Mucosa of rectum (tissue), 2 donors: ENCODE measurements at regions not wholly inside any gene's neighbourhood (a gene's known extent, or its start where the extent isn't known, plus 50 kb on each side); places are given as distances from the start of the nearest gene placed in this dataset.

Experiments
- H3K27ac ChIP-seq, 2 donors: one replicate each; pipeline ENCODE4 v1.7.0; 2013; ENCODE audit warnings: inconsistent platforms in 2 of 2, low read depth in 2 of 2, low read length in 2 of 2
- H3K27me3 ChIP-seq, 2 donors: one replicate each; pipeline ENCODE4 v1.7.0; 2013; ENCODE audit warnings: low read length in 2 of 2; ENCODE audit not compliant: control insufficient read depth in 2 of 2, insufficient read depth in 2 of 2
- H3K36me3 ChIP-seq, 2 donors: one replicate each; pipeline ENCODE4 v1.7.0; 2013; ENCODE audit warnings: low read length in 2 of 2; ENCODE audit not compliant: control insufficient read depth in 2 of 2, insufficient read depth in 2 of 2
- H3K4me1 ChIP-seq, 2 donors: one replicate each; pipeline ENCODE4 v1.7.0; 2013; ENCODE audit warnings: low read length in 2 of 2, mild to moderate bottlenecking in 1 of 2; ENCODE audit not compliant: control insufficient read depth in 2 of 2, insufficient read depth in 2 of 2
- H3K4me3 ChIP-seq, 2 donors: one replicate each; pipeline ENCODE4 v1.7.0; 2013; ENCODE audit warnings: low read length in 2 of 2
- H3K9ac ChIP-seq, 2 donors: one replicate each; pipeline ENCODE4 v1.7.0; 2013; ENCODE audit warnings: low read length in 2 of 2, low read depth in 1 of 2, mild to moderate bottlenecking in 1 of 2
- H3K9me3 ChIP-seq, 2 donors: one replicate each; pipeline ENCODE4 v1.7.0; 2013; ENCODE audit warnings: low read length in 2 of 2; ENCODE audit not compliant: control insufficient read depth in 2 of 2
- donor health status: healthy.
- donor health status: Normal muscosa, but diverticular disease.

- H3K27ac ChIP-seq, result no peak overlapping the region
- no peaks in the 10 kb centered on the region for H3K9me3 ChIP-seq
These were observed 71.2 kb downstream of the ADM start for GRCh38 chr11:10376061-10376460.

GRCh38 chr11:10377183-10377582 is 72.3 kb downstream of the ADM start:
- H3K27ac ChIP-seq, result no peak overlapping the region
- H3K36me3 ChIP-seq, result no peaks in the 10 kb centered on the region
- no peak overlapping the region for H3K4me3 ChIP-seq
- H3K4me1 ChIP-seq, result peaks cover 0 to 3% of the 10 kb centered on the region in 2 donors
- H3K27me3 ChIP-seq, result no peaks in the 10 kb centered on the region
- H3K9ac ChIP-seq, result no peak overlapping the region
- H3K9me3 ChIP-seq, result no peaks in the 10 kb centered on the region

More at GRCh38 chr11:10376061-10376460, 71.2 kb downstream of the ADM start:
- no peak overlapping the region for H3K9ac ChIP-seq
- H3K4me3 ChIP-seq, result no peak overlapping the region
- no peaks in the 10 kb centered on the region for H3K36me3 ChIP-seq
- H3K4me1 ChIP-seq, result peaks cover 0 to 3% of the 10 kb centered on the region in 2 donors
- H3K27me3 ChIP-seq, result no peaks in the 10 kb centered on the region

- Histone ChIP-seq H3K27ac (no peak overlapping the region), H3K27me3 (no peaks in the 10 kb centered on the region), H3K9me3 (no peaks in the 10 kb centered on the region), H3K9ac (no peak overlapping the region), H3K4me3 (no peak overlapping the region), H3K4me1 (peaks cover 0 to 3% of the 10 kb centered on the region in 2 donors), H3K36me3 (no peaks in the 10 kb centered on the region)
These were observed 73.5 kb downstream of the ADM start for GRCh38 chr11:10378362-10378761.

- H3K36me3 ChIP-seq, result no peaks in the 10 kb centered on the region
- H3K9ac ChIP-seq, result no peak overlapping the region
- H3K9me3 ChIP-seq, result no peaks in the 10 kb centered on the region
- no peaks in the 10 kb centered on the region for H3K4me1 ChIP-seq
- H3K4me3 ChIP-seq, result no peak overlapping the region
- no peaks in the 10 kb centered on the region for H3K27me3 ChIP-seq
- no peak overlapping the region for H3K27ac ChIP-seq
These were observed 74.1 kb downstream of the ADM start for GRCh38 chr11:10379022-10379421.

GRCh38 chr11:10379426-10379825 is 74.6 kb downstream of the ADM start:
- Histone ChIP-seq H3K36me3 (no peaks in the 10 kb centered on the region), H3K27ac (no peak overlapping the region), H3K9ac (no peak overlapping the region), H3K4me3 (no peak overlapping the region), H3K27me3 (no peaks in the 10 kb centered on the region), H3K4me1 (no peaks in the 10 kb centered on the region), H3K9me3 (no peaks in the 10 kb centered on the region)

GRCh38 chr11:10379871-10380568 is 75.0 kb upstream of the AMPD3 start:
- no peaks in the 10 kb centered on the region for H3K27me3 ChIP-seq
- H3K36me3 ChIP-seq, result no peaks in the 10 kb centered on the region
- no peak overlapping the region for H3K4me3 ChIP-seq
- no peak overlapping the region for H3K9ac ChIP-seq
- no peak overlapping the region for H3K27ac ChIP-seq
- no peaks in the 10 kb centered on the region for H3K4me1 ChIP-seq
- no peaks in the 10 kb centered on the region for H3K9me3 ChIP-seq

- no peaks in the 10 kb centered on the region for H3K9me3 ChIP-seq
- H3K36me3 ChIP-seq, result no peaks in the 10 kb centered on the region
- peaks cover 0 to 1% of the 10 kb centered on the region in 2 donors for H3K4me1 ChIP-seq
- H3K9ac ChIP-seq, result no peak overlapping the region
- H3K27ac ChIP-seq, result no peak overlapping the region
- H3K27me3 ChIP-seq, result no peaks in the 10 kb centered on the region
- H3K4me3 ChIP-seq, result no peak overlapping the region
These were observed 74.1 kb upstream of the AMPD3 start for GRCh38 chr11:10380921-10381320.

- no peaks in the 10 kb centered on the region for H3K27me3 ChIP-seq
These were observed 73.3 kb upstream of the AMPD3 start for GRCh38 chr11:10381736-10382135.

GRCh38 chr11:10382518-10382917 is 72.5 kb upstream of the AMPD3 start:
- peaks cover 2% of the 10 kb centered on the region in 2 donors for H3K4me1 ChIP-seq
- H3K9ac ChIP-seq, result no peak overlapping the region
- no peak overlapping the region for H3K27ac ChIP-seq
- no peaks in the 10 kb centered on the region for H3K9me3 ChIP-seq
- H3K36me3 ChIP-seq, result no peaks in the 10 kb centered on the region
- no peaks in the 10 kb centered on the region for H3K27me3 ChIP-seq
- no peak overlapping the region for H3K4me3 ChIP-seq

More at GRCh38 chr11:10381736-10382135, 73.3 kb upstream of the AMPD3 start:
- peaks cover 0 to 2% of the 10 kb centered on the region in 2 donors for H3K4me1 ChIP-seq
- no peaks in the 10 kb centered on the region for H3K9me3 ChIP-seq
- no peak overlapping the region for H3K27ac ChIP-seq
- H3K4me3 ChIP-seq, result no peak overlapping the region
- H3K9ac ChIP-seq, result no peak overlapping the region
- H3K36me3 ChIP-seq, result no peaks in the 10 kb centered on the region

GRCh38 chr11:10385696-10386095 is 69.4 kb upstream of the AMPD3 start:
- H3K9ac ChIP-seq, result no peak overlapping the region
- peaks cover 2 to 5% of the 10 kb centered on the region in 2 donors for H3K4me1 ChIP-seq
- H3K36me3 ChIP-seq, result no peaks in the 10 kb centered on the region
- no peak overlapping the region for H3K4me3 ChIP-seq
- H3K27me3 ChIP-seq, result no peaks in the 10 kb centered on the region
- H3K27ac ChIP-seq, result no peak overlapping the region
- no peaks in the 10 kb centered on the region for H3K9me3 ChIP-seq
